Transverse colon (tissue), 4 donors: ENCODE measurements at regions not wholly inside any gene's neighbourhood (a gene's known extent, or its start where the extent isn't known, plus 50 kb on each side); places are given as distances from the start of the nearest gene placed in this dataset.

Experiments used
- EP300 ChIP-seq: sonication (generic); formaldehyde crosslinking; IDR thresholded peaks from one replicate; pipeline ENCODE4 v1.6.1; 2017; ENCODE audit warnings: antibody characterized with exemption, low read depth
- POLR2A ChIP-seq: fragments of 450-650 bp; IDR thresholded peaks from one replicate; pipeline ENCODE4 v1.6.1; 2016; ENCODE audit warnings: antibody characterized with exemption, mild to moderate bottlenecking, moderate library complexity
- POLR2AphosphoS5 ChIP-seq, 3 donors: sonication (generic); formaldehyde crosslinking; IDR thresholded peaks; one replicate each; pipeline ENCODE4 v1.6.1; 2016; ENCODE audit warnings: antibody characterized with exemption in 3 of 3
- TF ChIP-seq, protein P1 (sequence below), 5 experiments: fragments of 200-600 bp in 3 of 5; fragments of 450-650 bp in 2 of 5; sonication (generic) in 3 of 5; IDR thresholded peaks; 1 replicate in 2 of 5; 2 replicates in 3 of 5; pipeline ENCODE4 v1.5.1; 2016 to 2017; ENCODE audit warnings: antibody characterized with exemption in 5 of 5, inconsistent platforms in 3 of 5, mild to moderate bottlenecking in 2 of 5, moderate library complexity in 1 of 5

DNA sequence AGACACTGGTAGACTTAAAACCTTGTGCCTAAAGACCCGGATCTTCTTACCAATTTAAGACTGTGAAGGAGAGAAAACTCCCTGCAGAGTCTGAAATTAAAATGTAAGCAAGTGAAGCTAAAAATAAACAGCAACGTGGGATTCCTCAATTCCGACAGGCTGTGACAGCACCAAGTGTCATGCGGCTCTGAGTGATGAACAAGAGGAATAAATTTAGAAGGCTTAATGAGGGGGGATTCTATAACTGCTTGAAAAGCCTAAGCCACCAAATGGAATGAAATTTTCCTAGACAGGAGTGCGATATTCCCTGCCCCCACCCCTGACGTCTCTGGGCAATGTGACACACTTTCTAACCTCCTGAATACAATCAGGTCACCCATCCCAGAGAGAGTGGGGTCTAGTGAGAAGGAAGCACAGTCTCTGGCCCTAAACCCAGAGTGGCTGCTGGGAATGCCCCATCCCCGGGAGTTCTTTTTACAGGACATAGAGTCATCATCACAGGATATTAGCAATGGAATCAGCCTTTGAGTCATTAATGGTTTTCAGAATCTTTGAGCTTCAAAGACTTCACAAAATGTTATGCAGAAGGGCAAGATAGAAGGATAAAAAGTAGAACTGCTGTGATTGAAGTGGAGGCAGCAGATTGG, 114.3 kb downstream of the EDEM1 start:
- TF ChIP-seq POLR2A (no peak), EP300 (no peak), POLR2AphosphoS5 (IDR thresholded peaks at IDR 0.05) (no peak)
- TF ChIP-seq, protein P1, sequence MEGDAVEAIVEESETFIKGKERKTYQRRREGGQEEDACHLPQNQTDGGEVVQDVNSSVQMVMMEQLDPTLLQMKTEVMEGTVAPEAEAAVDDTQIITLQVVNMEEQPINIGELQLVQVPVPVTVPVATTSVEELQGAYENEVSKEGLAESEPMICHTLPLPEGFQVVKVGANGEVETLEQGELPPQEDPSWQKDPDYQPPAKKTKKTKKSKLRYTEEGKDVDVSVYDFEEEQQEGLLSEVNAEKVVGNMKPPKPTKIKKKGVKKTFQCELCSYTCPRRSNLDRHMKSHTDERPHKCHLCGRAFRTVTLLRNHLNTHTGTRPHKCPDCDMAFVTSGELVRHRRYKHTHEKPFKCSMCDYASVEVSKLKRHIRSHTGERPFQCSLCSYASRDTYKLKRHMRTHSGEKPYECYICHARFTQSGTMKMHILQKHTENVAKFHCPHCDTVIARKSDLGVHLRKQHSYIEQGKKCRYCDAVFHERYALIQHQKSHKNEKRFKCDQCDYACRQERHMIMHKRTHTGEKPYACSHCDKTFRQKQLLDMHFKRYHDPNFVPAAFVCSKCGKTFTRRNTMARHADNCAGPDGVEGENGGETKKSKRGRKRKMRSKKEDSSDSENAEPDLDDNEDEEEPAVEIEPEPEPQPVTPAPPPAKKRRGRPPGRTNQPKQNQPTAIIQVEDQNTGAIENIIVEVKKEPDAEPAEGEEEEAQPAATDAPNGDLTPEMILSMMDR (IDR thresholded peaks at IDR 0.05): no peak
